Nucleus accumbens (tissue), 56 donors: ENCODE measurements at regions not wholly inside any gene's neighbourhood (a gene's known extent, or its start where the extent isn't known, plus 50 kb on each side); places are given as distances from the start of the nearest gene placed in this dataset.
"Not testable (repeated sequence)": the region's sequence is repeated elsewhere in the genome, so short reads cannot be mapped to it uniquely, and the experiment has no call there.

ENCODE experiments used
- DNase-seq, 56 donors: peaks; one replicate each; lab custom pipeline; 2025; lab: John Stamatoyannopoulos, UW

DNA sequence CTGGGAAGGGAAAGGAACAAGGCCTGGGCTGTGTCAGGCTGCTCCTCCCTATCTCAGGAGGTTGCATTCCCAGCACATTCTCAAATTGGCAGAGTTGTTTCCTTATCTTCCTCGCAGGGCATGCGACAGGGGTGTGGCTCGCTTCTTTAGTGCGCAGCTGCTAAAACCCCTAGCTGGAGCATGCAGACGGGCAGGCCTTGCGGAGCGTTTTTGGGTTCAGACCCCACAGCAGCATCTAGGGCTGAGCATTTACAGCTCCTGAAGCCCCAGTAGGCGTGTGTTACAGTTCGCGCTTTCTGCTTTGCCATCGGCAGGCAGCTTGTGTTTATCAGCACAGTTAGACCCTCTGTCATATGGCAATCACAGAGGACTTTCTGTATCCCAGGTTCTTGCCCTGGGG lies 392.4 kb downstream of the TECRL start:
- DNase-seq = no peak

DNA sequence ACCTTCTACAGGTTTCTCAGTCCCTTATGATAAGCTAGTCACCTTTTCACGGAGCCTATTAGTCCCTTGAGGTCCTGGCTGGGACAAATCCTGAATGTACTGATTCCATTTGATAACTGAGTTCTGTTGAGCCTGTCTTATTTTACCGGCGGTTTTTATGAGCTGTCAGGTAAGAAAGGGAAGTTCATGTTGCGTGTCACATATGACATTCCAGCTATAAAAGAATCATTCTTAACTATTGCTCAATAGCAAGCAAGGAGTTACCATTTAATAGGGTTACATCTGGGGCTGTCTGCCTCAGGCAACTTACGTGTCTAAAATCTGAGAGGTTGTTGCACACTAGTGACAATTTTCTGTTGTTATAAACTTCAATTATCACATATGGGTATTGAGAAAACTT lies 394.6 kb downstream of the TECRL start:
- DNase-seq = no peak

DNA sequence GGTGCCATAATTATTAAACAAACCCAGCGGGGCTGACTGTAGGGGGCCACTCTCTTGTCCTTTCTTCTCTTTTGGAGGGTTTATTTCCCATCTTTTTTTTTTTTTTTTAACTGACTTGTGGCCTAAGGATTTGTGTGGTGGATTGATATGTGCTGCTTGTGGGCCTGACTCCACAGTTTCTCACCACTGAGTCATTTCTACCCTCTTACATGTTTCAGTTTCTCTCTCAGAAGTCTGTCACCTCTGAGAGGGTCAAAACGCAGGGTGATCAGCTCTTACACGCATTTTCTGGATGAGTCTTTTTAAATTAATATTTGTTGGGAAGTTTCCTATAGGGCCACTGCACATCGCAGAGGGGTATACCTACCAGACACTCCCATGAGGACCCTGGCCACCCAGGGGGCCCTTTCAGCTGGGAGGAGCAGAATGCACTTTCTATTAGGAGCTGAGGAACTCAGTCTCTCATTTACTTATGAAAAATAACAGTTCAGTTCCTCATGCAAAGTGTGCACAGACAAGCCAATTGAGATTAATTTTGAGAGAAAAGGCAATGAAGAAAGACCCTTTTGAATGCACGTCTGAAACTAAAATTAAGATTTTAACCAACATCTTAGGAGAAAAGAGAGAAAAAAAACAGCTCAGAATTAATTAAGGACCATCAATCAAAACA lies 407.9 kb downstream of the TECRL start:
- DNase-seq = no peak

DNA sequence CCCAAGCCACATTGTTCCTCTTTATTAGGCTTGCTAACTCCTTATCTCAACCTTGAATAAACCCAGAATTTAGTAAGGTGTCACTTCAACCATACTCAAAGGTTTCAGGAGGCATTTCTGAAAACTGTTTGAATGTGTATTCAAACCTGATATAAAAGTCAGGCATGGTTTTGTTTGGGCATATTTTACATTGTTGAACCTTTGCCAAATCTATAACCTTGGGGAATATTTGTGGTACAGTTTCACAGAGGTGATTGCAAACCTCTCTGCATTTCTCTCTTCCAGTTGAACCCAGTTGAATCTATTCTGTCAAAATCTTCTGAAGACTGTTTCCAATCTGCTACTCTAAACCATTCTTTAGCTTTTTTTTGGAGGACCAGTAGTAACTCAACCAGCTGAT lies 409.0 kb downstream of the TECRL start:
- no peak for DNase-seq

DNA sequence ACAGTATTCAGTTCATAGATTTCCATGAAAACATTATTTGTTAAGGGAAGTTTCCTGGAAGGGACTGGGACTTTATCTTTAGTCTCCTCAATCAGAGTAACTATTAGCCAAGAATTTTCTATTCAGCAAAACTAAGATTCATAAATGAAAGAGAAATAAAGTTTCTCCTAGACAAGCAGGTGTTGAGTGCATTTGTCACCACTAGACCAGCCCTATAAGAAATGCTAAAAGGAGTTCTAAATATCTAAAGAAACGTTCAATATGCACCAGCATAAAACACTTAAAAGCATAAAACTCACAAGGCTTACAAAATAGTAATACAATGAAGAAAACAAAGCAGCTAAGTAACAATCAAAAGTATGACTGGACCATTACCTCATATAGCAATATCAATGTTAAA lies 423.0 kb downstream of the TECRL start:
- DNase-seq = no peak

DNA sequence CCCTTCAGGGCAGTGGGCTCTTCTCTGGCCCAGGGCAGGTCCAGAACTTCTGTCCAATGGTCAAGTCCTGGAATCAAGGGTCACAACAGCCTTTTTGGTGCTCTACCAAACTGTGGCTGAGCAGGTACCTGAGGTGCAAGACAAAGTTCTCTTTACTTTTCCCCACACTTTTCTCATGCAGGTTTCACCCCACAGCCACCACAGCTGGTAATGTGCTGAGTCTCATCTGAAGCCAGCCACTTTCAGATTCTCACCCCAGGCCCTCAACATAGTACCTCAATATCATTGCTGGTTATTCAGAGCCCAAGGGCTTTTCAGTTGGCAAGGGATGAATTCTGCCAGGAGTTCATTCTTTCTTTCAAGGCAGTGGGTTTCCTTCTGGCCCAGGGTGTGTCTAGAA lies 426.0 kb downstream of the TECRL start:
- no peak for DNase-seq

DNA sequence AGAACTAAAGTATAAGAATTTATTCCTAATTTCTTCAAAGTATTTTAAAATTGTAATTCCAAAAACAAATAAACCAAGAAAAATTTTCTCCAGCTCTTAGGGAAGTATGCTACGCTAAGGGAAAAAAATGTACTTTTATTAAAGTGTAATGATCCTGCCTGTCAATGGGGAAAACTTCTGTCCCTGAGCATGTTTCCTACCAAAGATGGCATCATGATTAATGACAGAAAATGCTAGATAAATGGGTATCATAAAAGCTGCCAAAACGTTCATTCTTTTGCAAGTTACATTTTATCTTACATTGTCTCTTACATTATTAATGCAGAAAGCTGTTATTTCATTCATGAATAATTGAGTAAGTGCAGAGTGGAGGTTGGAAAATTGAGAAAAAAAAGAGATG lies 443.4 kb downstream of the TECRL start:
- DNase-seq = no peak

DNA sequence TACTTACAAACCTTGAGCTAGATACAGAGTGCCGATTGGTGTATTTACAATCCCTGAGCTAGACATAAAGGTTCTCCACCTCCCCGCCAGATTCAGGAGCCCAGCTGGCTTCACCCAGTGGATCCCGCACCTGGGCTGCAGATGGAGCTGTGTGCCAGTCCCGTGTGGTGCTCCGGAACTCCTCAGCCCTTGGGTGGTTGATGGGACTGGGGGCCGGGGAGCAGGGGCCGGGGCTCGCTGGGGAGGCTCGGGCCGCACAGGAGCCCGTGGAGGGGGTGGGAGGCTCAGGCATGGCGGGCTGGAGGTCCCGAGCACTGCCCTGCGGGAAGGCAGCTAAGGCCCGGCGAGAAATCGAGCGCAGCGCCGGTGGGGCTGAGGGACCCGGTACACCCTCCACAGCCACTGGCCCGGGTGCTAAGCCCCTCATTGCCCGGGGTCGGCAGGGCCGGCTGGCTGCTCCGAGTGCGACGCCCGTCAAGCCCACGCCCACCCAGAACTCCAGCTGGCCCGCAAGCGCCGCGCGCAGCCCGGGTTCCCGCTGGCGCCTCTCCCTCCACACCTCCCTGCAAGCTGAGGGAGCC lies 466.5 kb downstream of the TECRL start:
- DNase-seq = not testable (repeated sequence)

DNA sequence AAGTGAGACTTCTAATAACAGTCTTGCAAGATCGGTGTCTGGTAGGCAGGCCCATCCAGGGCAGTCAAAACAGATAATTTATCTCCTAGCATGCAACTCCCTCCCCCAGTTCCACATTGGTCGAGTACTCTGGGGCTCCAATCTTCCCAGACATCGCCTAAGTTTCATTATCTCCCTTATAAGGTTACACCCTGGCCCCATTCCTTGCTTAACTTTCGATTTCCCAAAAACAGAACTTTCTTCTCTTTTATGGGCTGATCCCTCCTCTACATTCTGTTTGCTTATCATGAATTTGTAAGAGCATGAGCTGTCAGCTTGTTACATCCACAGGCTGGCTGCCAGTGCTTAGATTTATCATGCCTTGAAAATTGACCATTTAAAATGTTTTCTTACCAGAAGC lies 471.3 kb downstream of the TECRL start:
- no peak for DNase-seq

DNA sequence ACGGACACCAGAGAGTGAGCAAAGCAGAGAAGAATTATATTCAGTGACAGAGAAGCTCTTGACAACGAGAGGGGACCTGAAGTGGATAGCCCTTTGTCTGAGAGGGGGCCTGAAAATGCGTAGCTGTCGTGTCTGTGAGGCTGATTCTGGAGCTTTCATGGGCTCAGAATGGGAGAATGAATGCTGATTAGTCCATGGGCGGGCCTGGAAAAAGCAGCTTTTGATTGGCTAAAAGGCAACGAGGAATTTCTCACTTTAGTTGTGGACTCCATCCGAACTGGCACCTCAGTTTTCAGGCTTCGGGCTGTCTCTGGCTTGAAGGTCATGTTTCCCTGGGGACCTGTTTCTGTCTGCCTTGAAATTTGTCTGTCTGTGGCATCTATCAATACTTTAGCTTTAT lies 487.1 kb downstream of the TECRL start:
- DNase-seq = no peak

DNA sequence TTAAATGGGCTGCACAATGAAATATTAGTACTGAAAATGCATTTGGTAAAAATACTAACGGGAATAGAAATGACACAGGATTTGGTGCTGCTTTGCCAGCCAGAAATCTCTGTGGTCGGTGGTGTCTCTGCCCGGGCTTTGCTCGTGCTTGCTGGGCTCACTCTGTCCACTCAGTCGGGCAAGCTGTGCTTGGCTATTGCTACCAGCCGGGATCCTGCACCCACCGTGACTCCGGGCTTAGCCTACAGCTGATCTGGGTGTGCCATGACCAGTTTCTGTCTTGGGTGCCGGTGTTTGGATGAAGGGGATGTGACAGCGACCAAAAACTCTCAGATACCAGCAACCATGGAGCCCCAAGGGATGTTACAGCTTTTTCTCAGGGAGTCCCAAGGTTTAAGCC lies 487.7 kb downstream of the TECRL start:
- DNase-seq = no peak

DNA sequence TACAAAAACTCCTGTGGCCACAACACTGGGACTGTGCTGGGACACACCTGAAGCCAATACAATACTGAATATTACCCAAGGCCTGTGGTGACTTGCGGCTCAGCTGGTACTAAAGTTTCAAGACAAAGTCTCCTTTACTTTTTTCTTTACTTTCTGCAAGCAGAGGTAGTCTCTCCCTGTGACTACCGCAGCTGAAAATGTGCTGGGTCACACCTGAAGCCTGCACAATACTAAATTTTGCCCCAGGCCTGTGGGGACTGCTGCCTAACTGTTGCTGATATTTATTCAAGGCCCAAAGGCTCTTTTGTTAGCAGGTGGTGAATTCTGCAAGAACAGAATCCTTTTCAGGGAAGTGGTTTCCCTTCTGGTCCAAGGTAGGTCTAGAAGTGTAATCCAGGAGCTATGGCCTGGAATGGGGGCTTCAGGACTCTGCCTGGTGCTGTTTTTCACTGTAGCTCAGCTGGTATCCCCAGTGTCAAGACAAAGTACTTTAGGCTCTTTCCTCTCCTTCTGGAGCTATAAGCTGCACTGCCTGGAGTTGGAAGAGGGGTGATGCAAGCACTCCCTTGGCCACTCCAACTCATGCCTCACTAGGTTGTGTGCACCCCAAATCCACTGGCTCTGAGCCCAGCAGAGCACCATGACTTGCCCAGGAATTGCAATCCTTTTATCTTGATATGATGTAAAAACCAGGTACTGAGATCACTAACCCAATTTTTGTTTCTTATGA lies 489.4 kb downstream of the TECRL start:
- no peak for DNase-seq

DNA sequence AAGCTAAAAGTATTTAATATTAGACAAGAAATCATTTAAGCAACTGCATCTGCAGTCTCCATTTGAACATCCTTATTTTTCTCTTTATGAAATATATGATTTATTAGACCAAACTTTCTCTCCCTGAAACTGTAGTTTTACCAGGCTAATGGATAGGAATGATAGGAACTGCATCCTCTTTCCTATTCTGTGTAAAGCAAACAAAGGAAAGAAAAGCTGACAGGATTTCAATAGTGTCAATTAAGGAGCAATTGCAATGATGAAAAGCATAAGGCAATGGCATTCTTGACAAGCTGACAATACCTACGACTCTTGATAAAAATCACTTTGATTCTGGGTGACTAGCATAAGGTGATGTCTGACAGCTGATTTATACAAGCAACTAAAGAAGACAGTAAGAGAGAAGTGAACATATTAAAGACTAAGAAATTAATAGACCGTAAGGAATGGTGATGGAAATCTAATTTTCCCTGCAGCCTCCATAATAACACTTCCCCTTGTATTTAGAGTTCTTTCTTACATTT lies 502.5 kb downstream of the TECRL start:
- DNase-seq = no peak

DNA sequence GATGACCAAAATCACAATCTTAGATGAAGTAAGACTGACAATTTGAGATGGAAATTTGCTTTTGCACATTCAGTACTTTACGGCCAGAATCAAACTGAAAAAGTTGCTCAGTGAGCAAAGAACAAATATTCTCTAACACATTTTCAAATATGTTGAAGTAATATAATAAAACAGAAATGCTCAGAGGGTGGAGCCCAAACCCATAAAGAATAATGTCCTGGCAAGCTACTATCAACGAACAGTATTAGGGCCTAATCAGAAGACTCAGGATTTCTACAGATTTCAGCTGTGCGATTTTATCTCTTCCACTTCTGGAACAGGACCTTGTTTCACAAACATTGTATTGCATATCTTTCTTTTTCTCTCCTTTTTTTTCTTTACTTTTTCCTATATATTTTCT lies 505.0 kb downstream of the TECRL start:
- DNase-seq = no peak

DNA sequence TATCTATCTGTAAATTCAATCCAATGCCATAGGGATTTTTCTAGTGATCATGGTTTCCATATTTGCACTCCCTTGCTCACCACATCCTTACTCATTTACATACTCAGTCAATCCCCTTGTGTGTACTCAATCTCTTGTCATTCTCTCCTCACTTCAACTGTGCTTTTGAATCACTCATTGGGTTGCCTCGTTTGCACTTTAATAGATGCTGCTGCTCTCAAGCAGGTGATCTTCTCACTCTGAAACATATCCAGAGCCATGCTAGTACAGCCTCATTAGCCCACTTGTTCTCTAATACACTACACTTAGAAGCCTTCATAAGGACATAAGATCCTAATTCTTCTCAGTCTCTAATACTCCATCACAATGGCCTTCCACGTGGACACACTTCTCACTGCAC lies 507.9 kb downstream of the TECRL start:
- no peak for DNase-seq

DNA sequence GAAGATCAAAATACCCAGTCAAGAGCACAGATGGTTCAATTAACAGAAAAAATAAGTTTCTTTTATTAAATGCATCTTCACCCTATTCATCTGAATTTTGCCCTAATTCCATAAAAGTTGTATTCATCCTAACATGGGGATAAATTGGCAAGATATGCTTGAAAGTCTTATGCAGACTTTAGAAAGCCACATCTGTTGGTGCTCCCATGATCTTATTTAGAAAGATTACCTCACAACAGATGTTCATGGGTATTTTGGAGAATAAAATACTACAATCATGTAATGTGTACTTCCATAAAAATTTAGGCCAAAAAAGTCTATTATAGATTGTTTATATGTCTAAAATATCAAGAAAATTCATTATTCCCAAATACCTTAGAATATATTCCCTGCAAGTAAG lies 510.3 kb downstream of the TECRL start:
- DNase-seq = no peak

DNA sequence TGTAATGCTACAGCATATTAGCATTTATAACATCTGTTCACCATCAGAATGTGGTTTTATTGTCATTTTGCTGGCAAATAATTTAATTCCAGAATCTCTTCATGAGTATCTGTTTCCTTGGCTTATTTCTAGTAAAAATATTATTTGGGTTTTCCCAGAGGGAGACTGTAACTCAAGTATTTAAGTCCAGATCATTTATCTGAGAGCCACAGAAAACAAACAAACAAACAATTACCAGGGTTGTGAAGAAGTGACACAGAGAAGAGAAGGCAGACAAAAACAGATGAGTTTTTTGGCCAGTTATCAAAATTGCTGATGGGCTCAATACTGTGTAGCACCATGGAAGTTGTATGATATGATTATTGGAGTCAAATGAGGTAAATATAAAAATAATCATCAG lies 515.1 kb downstream of the TECRL start:
- no peak for DNase-seq

DNA sequence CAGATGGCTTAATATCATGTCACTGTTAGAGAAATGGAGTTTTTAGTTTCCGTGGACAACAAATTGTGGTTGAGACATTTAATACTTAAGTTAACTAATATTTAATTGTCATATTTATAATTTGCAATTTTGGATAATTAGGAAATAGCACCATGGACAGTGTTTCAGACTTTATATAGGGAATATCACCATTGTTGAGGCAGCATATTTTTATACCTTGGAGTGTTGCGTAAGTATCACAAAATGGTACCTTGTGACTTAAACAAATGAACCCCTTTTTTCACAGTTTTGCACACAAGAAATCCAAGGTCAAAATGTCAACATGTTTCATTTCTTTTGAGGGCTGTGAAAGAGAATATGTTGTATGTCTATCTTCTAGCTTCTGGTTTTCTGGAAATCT lies 539.9 kb downstream of the TECRL start:
- no peak for DNase-seq

DNA sequence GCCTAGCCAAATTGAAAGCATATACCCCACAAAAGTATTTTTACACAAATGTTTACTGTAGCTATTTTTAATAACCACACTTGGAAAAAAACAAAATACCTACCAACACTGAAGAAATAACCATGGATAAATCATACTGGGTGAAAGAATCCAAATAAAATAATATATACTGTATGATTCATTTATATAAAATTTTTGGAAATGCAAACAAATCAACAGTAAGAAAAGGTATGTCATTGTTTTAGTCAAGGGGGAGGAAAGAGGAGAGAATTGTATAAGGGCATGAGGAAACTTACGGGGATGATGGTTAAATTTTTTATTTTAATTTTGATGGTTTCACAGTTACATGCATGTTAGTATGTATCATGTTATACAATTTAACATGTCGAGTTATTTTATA lies 557.8 kb downstream of the TECRL start:
- DNase-seq = no peak

DNA sequence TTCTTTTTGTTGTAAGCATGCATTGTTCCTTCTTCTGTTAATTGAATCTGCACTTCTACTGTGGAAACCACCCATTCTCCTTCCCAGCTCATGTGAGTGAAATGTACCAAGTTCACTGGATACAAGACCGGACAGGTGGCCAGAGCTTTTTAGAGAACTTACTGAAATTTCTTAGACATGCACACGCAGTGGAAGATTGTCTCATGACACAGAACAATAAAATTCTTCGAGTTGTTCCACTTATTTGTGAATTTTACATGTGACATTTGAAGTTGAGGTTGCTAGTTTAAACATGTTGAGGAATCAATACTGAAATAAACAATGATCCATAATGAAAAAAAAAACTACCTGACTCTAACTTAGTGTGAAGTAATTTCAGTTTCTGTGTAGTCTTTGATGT lies 568.0 kb downstream of the TECRL start:
- no peak for DNase-seq

DNA sequence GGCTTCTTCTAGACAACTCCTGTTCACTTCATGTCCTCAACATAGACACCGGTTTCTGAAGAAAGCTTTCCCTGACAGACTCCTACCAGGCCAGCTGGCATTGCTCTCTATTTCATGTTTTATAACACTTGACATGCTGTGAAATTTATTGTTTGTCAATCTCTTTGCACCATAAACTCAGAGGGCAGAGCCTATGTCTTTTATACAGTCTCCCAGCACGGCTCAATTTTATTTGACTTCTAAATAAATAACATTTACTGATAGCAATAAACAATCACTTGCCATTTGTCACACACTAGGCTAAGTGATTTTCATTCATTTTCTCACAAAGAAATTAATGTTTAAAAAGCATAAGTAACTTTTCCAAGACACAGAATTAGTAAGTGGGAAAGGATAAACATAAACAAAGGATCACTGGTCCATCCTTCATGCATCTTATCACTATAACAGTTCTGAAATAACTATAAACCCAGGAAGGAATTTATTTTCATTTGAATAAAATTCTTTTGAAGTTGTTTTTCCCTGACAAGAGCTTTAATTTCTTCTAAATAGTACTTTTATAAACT lies 577.6 kb downstream of the TECRL start:
- DNase-seq = no peak
